ENCODE measurements at regions not wholly inside any gene's neighbourhood (a gene's known extent, or its start where the extent isn't known, plus 50 kb on each side); places are given as distances from the start of the nearest gene placed in this dataset.
"Not testable (repeated sequence)": the region's sequence is repeated elsewhere in the genome, so short reads cannot be mapped to it uniquely, and the experiment has no call there.

GRCh38 chr6:84348801-84349200 is 121.4 kb upstream of the CEP162 start:
- no peak for DNase-seq

- no peak for DNase-seq
Observed at GRCh38 chr6:84346372-84346771, 118.9 kb upstream of the CEP162 start.

- no peak for DNase-seq
Observed at GRCh38 chr6:84344005-84344404, 116.6 kb upstream of the CEP162 start.

GRCh38 chr6:84340422-84340821 is 113.0 kb upstream of the CEP162 start:
- DNase-seq = no peak

- DNase-seq = no peak
Observed at GRCh38 chr6:84333842-84334241, 106.4 kb upstream of the CEP162 start.

GRCh38 chr6:84332139-84333034 is 104.9 kb upstream of the CEP162 start:
- no peak for DNase-seq

- no peak for DNase-seq
Observed at GRCh38 chr6:84330325-84330724, 102.9 kb upstream of the CEP162 start.

GRCh38 chr6:84329516-84329915 is 102.1 kb upstream of the CEP162 start:
- no peak for DNase-seq

GRCh38 chr6:84329077-84329476 is 101.6 kb upstream of the CEP162 start:
- DNase-seq = no peak

GRCh38 chr6:84317463-84317862 is 90.0 kb upstream of the CEP162 start:
- DNase-seq = no peak

GRCh38 chr6:84314377-84314898 is 87.0 kb upstream of the CEP162 start:
- no peak for DNase-seq

- no peak for DNase-seq
Observed at GRCh38 chr6:84309336-84309735, 81.9 kb upstream of the CEP162 start.

GRCh38 chr6:84304881-84305280 is 77.4 kb upstream of the CEP162 start:
- no peak for DNase-seq

- not testable (repeated sequence) for DNase-seq
Observed at GRCh38 chr6:84291033-84291432, 63.6 kb upstream of the CEP162 start.

- DNase-seq = no peak
Observed at GRCh38 chr6:84284428-84285049, 57.1 kb upstream of the CEP162 start.

- no peak for DNase-seq
Observed at GRCh38 chr6:84282550-84282949, 55.1 kb upstream of the CEP162 start.

- DNase-seq = no peak
Observed at GRCh38 chr6:84280639-84281038, 53.2 kb upstream of the CEP162 start.

- no peak for DNase-seq
Observed at GRCh38 chr6:84280030-84280429, 52.6 kb upstream of the CEP162 start.

- no peak for DNase-seq
Observed at GRCh38 chr6:84278321-84278998, 51.0 kb upstream of the CEP162 start.

Data from DMS153 (cell line).